SU-DHL-6 (cell line): ENCODE measurements at regions not wholly inside any gene's neighbourhood (a gene's known extent, or its start where the extent isn't known, plus 50 kb on each side); places are given as distances from the start of the nearest gene placed in this dataset.

Experiments
- EZH2phosphoT487 ChIP-seq: fragments of 200-600 bp; sonication (generic), shearing (Covaris generic); conservative IDR thresholded peaks from 2 replicates; pipeline ENCODE4 v1.6.1; 2018; ENCODE audit warnings: mild to moderate bottlenecking, antibody characterized with exemption, low read length, moderate library complexity, mixed read lengths
- TF ChIP-seq, protein P1 (sequence below): fragments of 200-600 bp; sonication (generic); IDR thresholded peaks from one replicate; pipeline ENCODE4 v1.5.1; 2017; ENCODE audit warnings: antibody characterized with exemption, mild to moderate bottlenecking, low read length, moderate library complexity; ENCODE audit not compliant: insufficient read depth, poor library complexity, severe bottlenecking

DNA sequence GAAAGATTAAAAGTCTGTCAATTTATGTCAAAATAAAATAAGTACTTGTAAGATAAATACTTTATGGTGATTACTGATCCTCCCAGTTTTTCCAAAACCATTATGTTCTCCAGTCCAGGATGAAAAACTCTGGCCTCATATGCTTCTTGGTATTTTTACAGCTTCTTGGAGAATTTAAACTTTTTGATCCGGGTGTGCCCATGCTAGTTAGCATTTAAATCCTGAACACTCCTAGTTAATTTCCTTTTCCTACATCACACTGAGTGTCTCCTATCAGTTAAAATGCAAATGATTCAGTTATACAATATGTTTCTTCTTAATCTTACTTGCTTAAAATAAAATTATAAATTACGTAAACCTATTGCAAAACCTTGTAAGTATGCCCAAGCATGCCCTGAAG lies 499.9 kb upstream of the SLITRK6 start:
- TF ChIP-seq, protein P1, sequence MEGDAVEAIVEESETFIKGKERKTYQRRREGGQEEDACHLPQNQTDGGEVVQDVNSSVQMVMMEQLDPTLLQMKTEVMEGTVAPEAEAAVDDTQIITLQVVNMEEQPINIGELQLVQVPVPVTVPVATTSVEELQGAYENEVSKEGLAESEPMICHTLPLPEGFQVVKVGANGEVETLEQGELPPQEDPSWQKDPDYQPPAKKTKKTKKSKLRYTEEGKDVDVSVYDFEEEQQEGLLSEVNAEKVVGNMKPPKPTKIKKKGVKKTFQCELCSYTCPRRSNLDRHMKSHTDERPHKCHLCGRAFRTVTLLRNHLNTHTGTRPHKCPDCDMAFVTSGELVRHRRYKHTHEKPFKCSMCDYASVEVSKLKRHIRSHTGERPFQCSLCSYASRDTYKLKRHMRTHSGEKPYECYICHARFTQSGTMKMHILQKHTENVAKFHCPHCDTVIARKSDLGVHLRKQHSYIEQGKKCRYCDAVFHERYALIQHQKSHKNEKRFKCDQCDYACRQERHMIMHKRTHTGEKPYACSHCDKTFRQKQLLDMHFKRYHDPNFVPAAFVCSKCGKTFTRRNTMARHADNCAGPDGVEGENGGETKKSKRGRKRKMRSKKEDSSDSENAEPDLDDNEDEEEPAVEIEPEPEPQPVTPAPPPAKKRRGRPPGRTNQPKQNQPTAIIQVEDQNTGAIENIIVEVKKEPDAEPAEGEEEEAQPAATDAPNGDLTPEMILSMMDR: no peak
- no peak for TF ChIP-seq EZH2phosphoT487
